ENCODE measurements at regions not wholly inside any gene's neighbourhood (a gene's known extent, or its start where the extent isn't known, plus 50 kb on each side); places are given as distances from the start of the nearest gene placed in this dataset.

- no peak for DNase-seq
These were observed 236.0 kb upstream of the CIBAR2 start for GRCh38 chr16:85348065-85348840.

DNA sequence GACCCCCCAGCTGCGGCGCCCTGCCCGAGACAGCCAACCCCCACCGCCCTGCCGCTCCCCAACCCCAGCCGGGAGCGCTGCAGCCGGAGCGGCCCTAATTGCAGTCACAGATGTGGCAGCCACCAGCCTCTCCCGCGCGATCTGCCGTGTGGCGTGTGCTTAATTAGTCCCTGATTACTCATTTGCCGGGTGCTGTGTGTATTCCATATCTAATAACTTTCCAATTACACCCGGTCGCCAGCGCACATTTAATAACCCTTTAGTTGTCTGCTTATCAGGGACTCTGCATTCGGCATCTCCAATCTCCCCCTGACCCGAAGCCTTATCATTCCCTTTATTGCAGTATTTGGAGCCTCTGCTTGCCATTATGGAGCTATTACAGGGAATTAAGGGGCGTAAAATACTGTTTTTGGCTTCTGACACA is 236.7 kb upstream of the CIBAR2 start:
- no peak for DNase-seq

DNA sequence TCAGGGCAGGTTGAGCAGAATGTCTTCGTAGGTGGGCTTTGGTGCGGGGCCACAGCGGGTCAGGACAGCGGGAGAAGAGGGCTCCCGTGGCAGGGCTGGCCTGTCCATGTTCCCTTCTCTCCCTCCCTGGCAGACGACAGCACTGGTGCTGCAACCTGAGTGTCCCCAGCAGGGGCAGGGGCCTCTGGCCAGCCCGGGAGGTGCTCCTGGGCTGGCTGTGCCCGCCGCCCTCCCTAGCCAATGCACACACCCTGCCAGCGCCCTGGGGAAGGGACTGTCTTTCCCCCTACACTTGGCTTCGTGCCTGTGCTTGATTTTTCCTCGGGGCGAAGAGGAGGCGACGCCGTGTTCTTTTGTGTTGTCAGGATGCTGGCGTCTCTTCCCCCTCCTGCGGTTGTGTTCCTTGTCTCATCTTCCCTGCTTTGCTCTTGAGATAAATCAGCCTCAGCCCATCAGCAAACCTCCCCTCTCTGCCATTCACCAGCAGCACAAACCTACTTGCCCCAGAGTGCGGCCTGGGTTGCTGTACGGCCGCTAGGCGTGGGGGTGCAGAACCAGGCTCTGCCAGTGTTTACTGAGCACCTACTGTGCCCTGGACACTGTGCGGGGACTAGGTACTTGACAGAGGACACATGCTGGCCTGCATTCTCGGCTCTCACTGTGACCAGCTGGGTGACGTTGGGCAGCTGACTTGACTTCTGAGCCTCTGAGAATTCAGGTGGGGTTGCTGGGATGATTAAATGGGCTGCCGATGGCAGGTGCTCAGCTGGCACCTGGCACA is 237.3 kb upstream of the CIBAR2 start:
- no peak for DNase-seq

- DNase-seq, result no peak
These were observed 238.0 kb upstream of the CIBAR2 start for GRCh38 chr16:85350146-85350728.

- no peak for DNase-seq
These were observed 238.7 kb upstream of the CIBAR2 start for GRCh38 chr16:85350973-85351372.

DNA sequence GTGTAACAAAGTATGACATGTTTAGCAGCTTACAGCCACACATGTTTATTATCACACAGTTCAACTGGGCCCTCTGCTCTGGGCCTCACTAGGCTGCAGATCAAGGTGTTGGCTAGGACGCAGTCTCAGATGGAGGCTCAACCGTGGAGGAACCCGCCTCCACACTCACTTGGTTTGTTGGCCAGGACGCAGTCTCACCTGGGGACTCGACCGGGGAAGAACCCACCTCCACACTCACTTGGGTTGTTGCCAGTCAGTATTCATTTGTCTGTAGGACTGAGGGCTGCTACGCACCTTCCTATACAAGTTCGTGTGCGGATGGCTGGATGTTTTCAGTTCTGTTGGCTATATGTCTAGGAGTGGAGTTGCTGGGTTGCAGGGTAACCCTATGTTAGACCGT is 240.7 kb upstream of the CIBAR2 start:
- no peak for DNase-seq

GRCh38 chr16:85353839-85354685 is 241.8 kb upstream of the CIBAR2 start:
- DNase-seq, result no peak

DNA sequence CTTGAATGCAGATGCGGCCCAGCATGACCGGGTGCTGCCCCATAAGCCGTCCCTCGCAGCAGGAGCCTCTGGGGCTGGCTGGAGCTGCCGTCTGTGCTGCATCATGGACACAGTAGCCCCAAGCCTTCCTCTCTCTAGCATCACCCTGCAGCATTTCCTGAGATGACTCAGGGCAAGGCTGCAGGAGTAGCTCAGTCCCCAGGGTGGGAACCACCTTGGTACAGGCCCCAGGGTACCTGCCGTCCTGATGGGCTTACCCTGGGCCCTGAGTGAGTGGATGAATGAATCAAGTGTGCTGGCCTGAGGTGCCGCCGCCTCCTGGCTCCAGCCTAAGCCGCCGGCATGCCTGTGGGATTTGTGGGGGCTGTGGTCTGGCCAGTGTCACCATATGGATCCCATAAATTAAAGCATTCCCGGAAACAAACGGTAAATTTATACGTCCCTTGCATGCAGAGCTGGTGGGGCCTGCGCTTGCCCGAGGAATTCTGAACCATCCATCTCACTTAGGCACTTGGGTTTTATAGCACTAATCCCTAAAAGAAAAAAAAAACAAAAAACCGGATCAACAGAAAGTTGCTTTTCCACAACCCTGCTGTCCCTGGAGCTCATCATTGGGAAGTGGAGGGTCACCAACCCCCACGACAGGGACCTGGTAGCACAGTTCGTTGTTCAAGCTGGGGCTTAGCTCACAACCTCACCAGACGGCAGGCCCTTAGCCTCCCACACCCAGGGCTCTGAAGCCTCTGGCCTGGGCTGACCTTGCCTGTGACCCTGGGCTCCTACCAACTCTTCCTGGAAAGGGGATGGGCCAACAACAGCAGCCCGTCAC is 242.6 kb upstream of the CIBAR2 start:
- no peak for DNase-seq

DNA sequence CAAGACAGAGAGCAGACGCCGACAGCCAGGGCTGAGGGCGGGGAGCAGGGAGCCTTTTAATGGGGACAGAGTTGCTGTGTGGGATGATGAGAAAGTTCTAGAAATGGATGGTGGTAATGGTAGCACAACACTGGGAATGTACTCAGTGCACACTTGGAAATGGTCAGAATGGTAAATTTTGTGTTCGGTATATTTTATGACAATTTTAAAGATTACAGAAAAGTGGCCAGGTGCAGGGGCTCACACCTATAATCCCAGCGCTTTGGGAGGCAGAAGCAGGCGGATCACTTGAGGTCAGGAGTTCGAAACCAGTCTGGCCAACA is 243.2 kb upstream of the CIBAR2 start:
- no peak for DNase-seq

- no peak for DNase-seq
These were observed 243.9 kb upstream of the CIBAR2 start for GRCh38 chr16:85356157-85356556.

GRCh38 chr16:85357323-85357722 is 245.1 kb upstream of the CIBAR2 start:
- DNase-seq, result no peak

DNA sequence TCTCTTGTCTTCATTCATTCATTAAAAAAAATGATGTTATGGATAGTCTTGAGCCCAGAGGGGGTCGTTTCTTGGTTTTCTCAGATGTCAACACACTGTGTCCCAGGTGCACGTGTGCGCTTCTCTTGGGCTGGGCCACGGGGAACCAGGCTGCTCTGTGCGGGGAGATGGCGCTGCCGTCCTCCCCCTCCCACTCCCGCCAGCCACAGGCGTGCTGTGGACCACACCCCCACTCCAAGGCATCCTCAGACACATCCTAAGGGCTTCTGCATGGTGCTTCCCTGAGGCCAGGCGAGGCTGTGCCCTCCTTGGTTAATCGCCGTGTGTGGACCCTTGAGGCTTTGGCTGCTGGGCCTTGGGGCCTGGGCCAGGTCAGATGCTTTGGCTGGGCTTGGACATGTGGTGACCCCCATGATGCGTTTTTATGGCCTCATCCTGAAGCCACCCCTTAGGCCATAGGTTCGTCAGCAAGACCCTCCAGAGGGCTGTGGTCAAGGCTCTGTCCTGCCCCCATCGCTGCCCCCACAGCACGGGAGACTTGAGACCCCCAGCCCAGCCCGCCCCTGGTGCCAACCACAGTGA is 245.7 kb upstream of the CIBAR2 start:
- no peak for DNase-seq

DNA sequence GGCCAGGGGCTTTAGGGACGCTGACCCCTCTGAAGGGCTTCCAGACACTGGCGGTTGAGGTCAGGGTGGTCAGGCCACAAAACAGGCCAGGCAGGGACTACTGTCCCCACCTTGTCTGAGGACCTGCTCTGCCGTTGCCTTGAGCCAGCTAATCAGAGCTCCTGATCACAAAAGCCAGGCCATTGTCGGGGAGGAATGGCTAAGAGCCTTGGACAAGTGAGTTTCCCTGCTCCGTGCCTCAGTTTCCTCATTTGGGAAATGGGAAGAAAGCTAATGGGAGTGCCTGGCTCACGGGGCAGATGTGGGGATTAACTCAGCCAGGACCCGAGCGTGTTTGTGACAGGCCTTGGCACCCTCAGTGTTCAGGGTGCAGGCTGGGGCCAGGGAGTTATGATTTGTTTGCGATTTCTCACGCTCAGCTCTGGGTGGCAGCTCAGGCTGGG is 246.5 kb upstream of the CIBAR2 start:
- no peak for DNase-seq

DNA sequence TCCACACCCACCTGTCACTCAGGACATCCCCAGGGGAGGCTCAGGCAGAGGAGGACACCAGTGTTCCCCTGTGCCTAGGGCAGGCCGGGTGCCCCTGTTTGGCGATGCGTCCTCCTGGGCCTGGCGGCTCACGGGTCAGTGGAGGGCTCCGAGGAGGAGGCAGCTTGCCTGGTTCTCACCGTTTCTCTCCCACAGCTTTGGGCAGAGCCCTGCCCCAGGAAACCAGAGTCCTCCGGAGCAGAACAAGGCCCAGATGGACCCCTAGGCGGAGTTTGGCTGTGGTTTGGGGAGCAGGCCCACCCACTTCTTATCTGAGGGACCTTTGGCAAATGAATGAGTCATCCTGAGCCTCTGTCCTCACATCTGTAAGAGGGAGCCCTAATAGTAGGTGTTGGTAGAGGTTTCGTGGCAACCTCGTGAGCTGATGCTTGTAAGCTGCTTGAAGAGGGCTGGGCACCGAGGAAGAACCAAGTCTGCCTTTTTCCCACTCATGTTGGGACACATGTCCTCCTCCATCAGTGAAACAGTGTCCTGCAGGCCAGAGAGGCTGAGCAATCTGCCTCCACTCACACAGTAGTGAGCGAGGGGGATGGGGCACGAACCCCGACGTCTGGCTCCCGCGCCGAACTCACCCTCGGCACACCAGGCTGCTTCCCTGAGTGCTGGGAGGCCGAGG is 247.0 kb upstream of the CIBAR2 start:
- DNase-seq, result no peak

DNA sequence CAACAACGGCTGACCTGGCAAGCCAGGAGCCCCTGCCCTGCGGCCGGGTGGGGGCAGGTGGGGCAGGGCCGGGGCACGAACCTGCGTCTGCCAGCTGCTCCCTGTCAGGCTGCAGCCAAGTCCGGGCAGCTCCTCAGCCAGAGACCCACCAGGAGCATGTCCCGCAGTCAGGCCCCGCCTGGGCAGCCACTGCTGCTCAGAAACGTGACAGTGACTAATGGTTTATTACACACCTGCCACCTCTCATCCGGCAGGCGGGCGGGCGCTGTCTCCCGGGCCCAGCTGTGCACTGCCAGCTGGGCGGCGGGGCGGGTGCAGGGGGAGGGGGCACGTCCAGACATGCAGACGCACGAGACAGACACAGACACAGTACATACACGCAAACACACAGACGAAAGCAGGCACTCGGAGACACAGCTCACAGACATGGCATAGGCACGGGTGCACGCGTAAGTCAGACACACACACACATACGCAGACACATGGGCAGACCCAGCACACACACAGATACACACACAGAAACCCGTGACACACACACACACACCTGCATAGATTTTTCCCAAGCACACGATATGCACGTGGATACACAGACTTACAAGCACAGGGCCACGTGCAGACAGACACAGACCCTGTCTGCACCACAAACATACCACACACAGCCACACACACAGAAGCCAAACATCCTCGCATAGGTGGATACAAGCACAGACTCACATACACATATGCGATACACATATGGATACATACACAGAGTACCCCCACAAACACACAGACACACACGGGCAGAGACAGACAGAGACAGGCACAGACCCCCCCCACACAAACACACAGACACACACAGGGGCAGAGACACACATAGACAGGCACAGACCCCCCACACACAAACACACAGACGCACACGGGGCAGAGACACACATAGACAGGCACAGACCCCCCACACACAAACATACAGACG is 248.3 kb upstream of the CIBAR2 start:
- no peak for DNase-seq

- DNase-seq, result no peak
These were observed 249.3 kb upstream of the CIBAR2 start for GRCh38 chr16:85361441-85362118.

DNA sequence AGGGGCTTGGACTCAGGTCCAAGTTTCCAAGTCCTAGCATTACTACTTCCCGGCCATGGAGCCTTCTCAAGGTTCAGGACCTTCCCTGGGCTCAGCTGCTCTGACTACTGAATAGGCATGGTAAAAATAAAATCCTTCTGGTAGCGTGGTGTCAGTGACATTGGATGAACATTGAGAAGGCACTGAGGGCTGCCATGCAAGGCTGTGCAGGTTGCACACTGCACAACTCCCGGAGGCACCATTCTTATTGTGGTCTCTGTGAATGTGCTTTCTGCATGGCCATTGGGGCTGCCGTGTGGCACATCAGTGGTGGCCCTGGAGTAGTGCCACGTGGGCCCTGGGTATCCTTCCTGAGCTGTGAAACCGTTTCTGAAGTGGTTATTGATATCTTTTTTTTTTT is 250.2 kb upstream of the CIBAR2 start:
- DNase-seq, result no peak

DNA sequence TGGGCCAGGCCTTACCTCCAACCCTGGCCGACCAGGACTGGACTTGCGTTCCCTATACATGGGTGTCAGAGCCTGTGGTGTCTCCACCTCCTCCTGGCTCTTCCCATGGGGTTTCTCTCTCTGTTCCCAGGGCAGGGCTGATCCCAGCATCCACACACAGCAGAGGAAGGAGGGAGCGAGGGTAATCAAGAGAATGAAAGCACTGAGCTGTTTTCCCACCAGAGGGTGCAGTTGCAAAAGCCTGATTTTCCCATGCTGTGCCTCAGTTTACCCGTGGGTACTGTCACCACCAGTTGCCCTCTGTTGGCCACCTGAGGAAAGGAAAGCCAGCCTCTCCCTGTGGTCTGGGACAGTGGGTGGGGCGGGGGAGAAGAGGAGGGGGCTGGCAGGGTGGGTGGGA is 249.7 kb upstream of the GSE1 start:
- DNase-seq, result no peak

DNA sequence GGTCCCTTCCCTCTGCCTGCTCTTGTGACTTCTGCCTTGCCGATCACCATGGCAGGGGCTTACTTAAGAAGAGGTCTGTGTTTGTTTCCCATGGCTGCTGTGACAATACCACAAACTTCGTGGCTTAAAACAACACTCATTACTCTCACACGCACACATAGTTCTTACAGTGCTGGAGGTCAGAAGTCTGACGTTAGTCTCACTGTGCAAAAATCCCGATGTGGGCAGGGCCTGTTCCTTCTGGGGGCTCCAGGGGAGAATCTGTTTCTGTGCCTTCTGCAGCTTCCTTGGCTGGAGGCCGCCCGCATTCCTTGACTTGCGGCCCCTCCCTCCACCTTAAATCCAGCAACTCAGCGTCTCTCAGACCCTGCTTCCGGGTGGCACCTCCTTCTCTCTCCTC is 249.2 kb upstream of the GSE1 start:
- no peak for DNase-seq

Measured in activated gamma-delta T cell (primary cell).